NCI-H146 treated with DMSO at 0.1 percent for 48 hours (cell line): ENCODE measurements at regions not wholly inside any gene's neighbourhood (a gene's known extent, or its start where the extent isn't known, plus 50 kb on each side); places are given as distances from the start of the nearest gene placed in this dataset.

Source experiments
- DNase-seq: peaks from one replicate; lab custom pipeline; 2025; ENCODE audit not compliant: unreplicated experiment; lab: John Stamatoyannopoulos, UW

- no peak for DNase-seq
Observed at GRCh38 chr15:68524753-68525584, 53.8 kb upstream of the CORO2B start.

GRCh38 chr15:68525815-68526214 is 53.0 kb upstream of the CORO2B start:
- no peak for DNase-seq

GRCh38 chr15:68526269-68526668 is 52.5 kb upstream of the CORO2B start:
- DNase-seq: no peak

GRCh38 chr15:68526784-68527183 is 52.0 kb upstream of the CORO2B start:
- no peak for DNase-seq

- no peak for DNase-seq
Observed at GRCh38 chr15:68528626-68529290, 50.0 kb upstream of the CORO2B start.
